Activated CD8-positive, alpha-beta memory T cell treated with anti-CD3 and anti-CD28 coated beads for 36 hours (primary cell): ENCODE measurements at regions not wholly inside any gene's neighbourhood (a gene's known extent, or its start where the extent isn't known, plus 50 kb on each side); places are given as distances from the start of the nearest gene placed in this dataset.

ENCODE experiments used
- CTCF ChIA-PET: fragments of 350-600 bp; sonication (Branson Sonifier 250); formaldehyde crosslinking; loops from one replicate; lab custom pipeline; 2021; ENCODE audit warnings: antibody characterized with exemption; lab: Charles Lee
- POLR2A ChIA-PET: fragments of 350-600 bp; sonication (Branson Sonifier 250); formaldehyde crosslinking; loops from one replicate; lab custom pipeline; 2021; ENCODE audit warnings: antibody characterized with exemption; lab: Charles Lee

- CTCF ChIA-PET, result no interaction called here
- POLR2A ChIA-PET, result no interaction called here
Observed at GRCh38 chr15:66895794-66896453, 169.5 kb upstream of the SMAD3 start.

GRCh38 chr15:66896611-66897010 is 168.8 kb upstream of the SMAD3 start:
- POLR2A ChIA-PET, result no interaction called here
- CTCF ChIA-PET, result no interaction called here

DNA sequence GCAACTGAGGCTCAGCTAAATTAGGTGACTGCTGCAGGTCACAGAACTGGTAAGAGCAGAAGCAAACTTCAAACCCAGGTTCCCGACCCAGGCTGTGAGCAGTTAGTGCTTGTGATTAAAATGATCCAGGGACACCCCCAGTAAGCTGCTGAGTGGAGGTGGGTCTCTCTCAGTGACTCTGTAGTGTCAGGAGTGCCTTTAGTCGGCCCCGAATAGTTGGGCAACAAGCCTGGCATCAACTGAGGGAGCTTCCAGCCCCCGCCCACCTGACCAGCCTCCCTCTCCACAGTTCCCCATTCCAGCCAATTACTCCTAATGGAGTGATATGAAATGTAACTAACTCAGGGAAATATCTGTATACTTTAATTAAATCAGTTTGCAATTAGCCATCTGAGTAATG is 168.0 kb upstream of the SMAD3 start:
- ChIA-PET CTCF (no interaction called here), POLR2A (no interaction called here)

DNA sequence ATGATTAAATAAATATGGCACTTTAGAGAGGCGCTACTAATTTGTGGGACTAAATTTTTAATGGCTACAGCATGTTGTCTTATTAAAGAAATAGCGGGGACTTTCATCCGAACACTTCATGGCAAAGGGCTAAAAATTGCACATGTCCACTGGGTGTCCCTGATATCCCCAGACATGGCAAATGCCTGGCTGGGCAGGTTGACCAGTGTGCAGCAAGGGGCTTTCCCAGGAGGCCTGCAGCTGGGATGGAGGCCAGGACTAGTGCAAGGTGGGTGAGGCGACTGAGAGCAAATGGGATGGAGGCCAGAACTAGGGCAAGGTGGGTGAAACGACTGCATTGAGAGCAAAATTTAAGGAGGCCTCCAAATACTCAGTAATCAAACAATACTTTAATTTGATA is 167.4 kb upstream of the SMAD3 start:
- POLR2A ChIA-PET, result no interaction called here
- CTCF ChIA-PET, result interaction anchor here (1.4 kb wide), 1 partner anchor 47 kb away, joined by 5 read pairs; no protein-coding TSS in a partner anchor

DNA sequence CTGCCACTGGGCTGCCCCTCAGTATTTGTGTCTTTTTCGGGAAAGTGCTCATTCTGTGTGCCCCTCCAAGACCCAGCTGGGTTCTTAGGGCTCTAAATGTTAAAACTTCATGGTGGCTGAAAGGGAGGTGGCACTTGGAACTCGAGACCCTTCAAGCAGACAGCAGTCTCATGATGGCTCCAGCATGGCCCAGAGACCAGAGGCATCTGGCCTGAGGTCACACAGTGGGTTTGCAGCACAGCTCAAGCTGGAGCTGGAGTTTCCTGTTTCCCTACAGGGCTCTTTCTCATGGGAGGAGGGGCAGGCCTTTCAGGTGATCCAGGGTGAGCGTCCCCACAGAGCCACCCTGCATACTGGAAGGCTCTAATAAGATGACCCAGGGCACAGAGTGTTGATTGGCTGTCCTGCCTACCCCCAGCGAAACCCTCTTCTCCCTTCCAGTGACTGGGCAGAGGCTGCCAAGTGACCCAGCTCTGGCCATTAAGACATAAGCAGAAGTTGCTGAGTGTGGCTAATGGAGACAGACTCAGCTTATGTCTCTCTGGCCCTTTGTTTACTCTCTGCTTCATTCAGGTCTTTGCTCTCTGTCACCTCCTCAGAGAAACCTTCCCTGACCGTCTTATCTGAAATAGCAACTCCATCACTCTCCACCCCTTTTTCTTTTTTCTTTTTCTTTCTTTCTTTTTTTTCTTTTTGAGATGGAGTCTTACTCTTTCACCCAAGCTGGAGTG is 166.6 kb upstream of the SMAD3 start:
- CTCF ChIA-PET, result interaction anchor here (1.4 kb wide), 1 partner anchor 48 kb away, joined by 5 read pairs; no protein-coding TSS in a partner anchor
- POLR2A ChIA-PET, result no interaction called here

- ChIA-PET POLR2A (no interaction called here), CTCF (interaction anchor here (0.6 kb wide), 1 partner anchor 55 kb away, joined by 3 read pairs; no protein-coding TSS in a partner anchor)
Observed at GRCh38 chr15:66899555-66900350, 165.6 kb upstream of the SMAD3 start.

- ChIA-PET POLR2A (no interaction called here), CTCF (no interaction called here)
Observed at GRCh38 chr15:66900586-66901310, 164.7 kb upstream of the SMAD3 start.

DNA sequence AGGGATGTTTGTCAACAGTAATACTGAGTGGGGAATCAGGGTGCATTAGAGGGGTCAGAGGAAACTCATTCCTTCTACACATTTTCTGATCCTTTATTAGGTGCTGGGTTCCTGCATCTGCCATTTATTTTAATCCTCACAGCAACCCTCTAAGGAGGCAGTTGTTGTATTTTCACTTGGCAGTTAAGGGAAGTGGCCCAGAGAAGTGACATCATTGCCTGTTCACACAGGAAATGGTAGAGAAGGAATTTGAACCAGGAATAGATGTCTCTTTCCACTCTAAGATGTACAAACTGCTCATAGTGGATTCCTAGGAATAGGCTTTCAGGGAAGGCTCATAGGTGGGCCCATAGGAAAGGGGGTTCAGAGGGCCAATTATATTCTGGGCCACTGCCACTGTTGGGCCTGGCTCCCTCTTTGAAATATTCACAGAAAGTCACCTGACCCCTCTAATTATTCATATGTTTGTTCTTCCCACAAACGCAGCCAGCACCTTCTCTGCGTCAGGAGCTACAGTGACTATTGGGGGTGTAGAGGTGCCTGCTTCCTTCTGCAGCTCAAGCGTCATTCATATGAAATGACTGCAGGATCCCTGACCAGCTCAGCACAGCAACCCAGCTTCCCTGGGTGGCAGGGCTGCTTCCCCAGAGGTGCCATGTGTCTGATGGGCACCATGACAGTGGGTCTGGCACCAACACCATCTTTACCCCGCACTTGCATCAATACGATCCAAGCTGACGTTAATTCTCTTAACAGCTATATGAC is 163.9 kb upstream of the SMAD3 start:
- CTCF ChIA-PET, result interaction anchor here (0.6 to 0.7 kb wide), 3 partner anchors 18 to 980 kb away, joined by 3 to 6 read pairs (median 3); no protein-coding TSS in a partner anchor

GRCh38 chr15:66905185-66905584 is 160.2 kb upstream of the SMAD3 start:
- ChIA-PET CTCF (no interaction called here), POLR2A (no interaction called here)

More for the DNA sequence above, 163.9 kb upstream of the SMAD3 start:
- POLR2A ChIA-PET, result interaction anchor here (0.6 kb wide), 1 partner anchor 339 kb away, joined by 6 read pairs; no protein-coding TSS in a partner anchor

DNA sequence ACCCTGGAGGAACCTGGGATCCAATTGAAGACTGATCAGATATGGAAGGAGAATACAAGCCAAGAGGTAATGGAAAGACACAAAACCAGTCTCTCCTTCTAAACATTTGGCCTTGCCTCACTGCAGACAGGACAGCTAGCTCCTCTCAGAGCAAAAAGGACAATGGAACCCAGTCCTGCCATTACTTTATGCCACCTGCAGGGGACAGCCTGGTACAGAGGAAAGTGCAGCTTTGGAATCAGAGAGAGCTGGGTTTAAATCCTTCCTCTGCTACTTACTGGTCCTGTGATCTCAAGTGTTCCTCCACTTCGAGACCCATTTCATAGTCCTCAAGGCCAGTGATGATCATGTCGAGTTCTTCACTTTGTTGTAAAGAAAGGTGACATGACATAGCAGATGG is 159.4 kb upstream of the SMAD3 start:
- ChIA-PET POLR2A (no interaction called here), CTCF (no interaction called here)

GRCh38 chr15:66906668-66907614 is 158.5 kb upstream of the SMAD3 start:
- ChIA-PET POLR2A (no interaction called here), CTCF (no interaction called here)

GRCh38 chr15:66907826-66908743 is 157.3 kb upstream of the SMAD3 start:
- ChIA-PET CTCF (interaction anchor here (1.1 kb wide), 1 partner anchor 39 kb away, joined by 3 read pairs; no protein-coding TSS in a partner anchor), POLR2A (no interaction called here)

DNA sequence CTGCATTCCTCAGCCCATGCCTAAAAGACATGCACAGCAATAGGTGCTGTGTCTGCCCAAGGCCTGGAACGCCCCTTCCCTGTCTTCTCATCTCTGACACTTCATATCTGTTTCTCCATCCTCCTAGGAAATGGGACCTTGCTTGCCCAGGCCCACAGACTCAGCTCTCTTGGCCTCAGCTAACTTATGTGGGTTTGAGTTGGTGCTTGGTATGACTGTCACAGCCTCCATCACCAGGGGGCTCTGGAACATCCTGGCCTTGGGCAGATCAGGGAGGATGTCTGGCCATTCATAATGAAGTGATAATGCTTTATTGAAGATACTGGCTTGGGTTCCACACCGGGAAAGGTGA is 156.7 kb upstream of the SMAD3 start:
- CTCF ChIA-PET, result interaction anchor here (1.1 kb wide), 1 partner anchor 39 kb away, joined by 3 read pairs; no protein-coding TSS in a partner anchor

GRCh38 chr15:66909381-66909890 is 156.0 kb upstream of the SMAD3 start:
- CTCF ChIA-PET, result interaction anchor here (1.1 kb wide), 1 partner anchor 38 kb away, joined by 3 read pairs; no protein-coding TSS in a partner anchor
- POLR2A ChIA-PET, result no interaction called here

More for the DNA sequence above, 156.7 kb upstream of the SMAD3 start:
- POLR2A ChIA-PET, result no interaction called here

- CTCF ChIA-PET, result interaction anchor here (0.7 to 1.1 kb wide), 2 partner anchors 35 to 926 kb away, joined by 3 to 5 read pairs; no protein-coding TSS in a partner anchor
- POLR2A ChIA-PET, result interaction anchor here (0.5 kb wide), 1 partner anchor 333 kb away, joined by 3 read pairs; no protein-coding TSS in a partner anchor
Observed at GRCh38 chr15:66911131-66911700, 154.2 kb upstream of the SMAD3 start.
